GM23338 (cell line): ENCODE measurements at regions not wholly inside any gene's neighbourhood (a gene's known extent, or its start where the extent isn't known, plus 50 kb on each side); places are given as distances from the start of the nearest gene placed in this dataset.

Experiments
- ATAC-seq: fragments of 200-7000 bp; cut with Tn5 transposase; 3 replicates; pipeline ENCODE4 v1.9.1; 2020
- DNase-seq: peaks from one replicate; pipeline ENCODE4 v3.0.0-alpha.2; 2015; ENCODE audit warnings: low spot score
- H2AFZ ChIP-seq: fragments of 200-600 bp; sonication (generic); 2 replicates; pipeline ENCODE4 v1.8.0; 2016; ENCODE audit warnings: antibody characterized with exemption, mild to moderate bottlenecking, moderate library complexity
- H3F3A ChIP-seq: fragments of 200-600 bp; sonication (generic); replicated peaks from 2 replicates; pipeline ENCODE4 v1.8.0; 2017; ENCODE audit warnings: antibody characterized with exemption, mixed run types, low read depth
- H3K27ac ChIP-seq: fragments of 200-600 bp; sonication (generic); 2 replicates; pipeline ENCODE4 v1.6.1; 2016; ENCODE audit warnings: low read depth
- H3K27me3 ChIP-seq: fragments of 200-600 bp; sonication (generic); 2 replicates; pipeline ENCODE4 v1.8.0; 2016; ENCODE audit warnings: mild to moderate bottlenecking, mixed run types, moderate library complexity; ENCODE audit not compliant: insufficient read depth
- H3K36me3 ChIP-seq: fragments of 200-600 bp; sonication (generic); 2 replicates; pipeline ENCODE4 v1.8.0; 2016; ENCODE audit warnings: mild to moderate bottlenecking; ENCODE audit not compliant: insufficient read depth
- H3K4me1 ChIP-seq: fragments of 200-600 bp; sonication (generic); 2 replicates; pipeline ENCODE4 v1.8.0; 2016; ENCODE audit warnings: mild to moderate bottlenecking, moderate library complexity; ENCODE audit not compliant: insufficient read depth
- H3K4me2 ChIP-seq: fragments of 200-600 bp; sonication (generic); 2 replicates; pipeline ENCODE4 v1.7.1; 2017; ENCODE audit warnings: mixed run types
- H3K4me3 ChIP-seq: fragments of 200-600 bp; sonication (generic); 2 replicates; pipeline ENCODE4 v1.6.1; 2016; ENCODE audit warnings: mixed run types
- H3K79me2 ChIP-seq: fragments of 200-600 bp; sonication (generic); replicated peaks from 2 replicates; pipeline ENCODE4 v1.8.0; 2017; ENCODE audit warnings: mild to moderate bottlenecking; ENCODE audit not compliant: insufficient read depth
- H3K9me2 ChIP-seq: fragments of 200-600 bp; sonication (generic); 2 replicates; pipeline ENCODE4 v1.8.0; 2017; ENCODE audit not compliant: insufficient read depth
- H4K20me1 ChIP-seq: fragments of 200-600 bp; sonication (generic); replicated peaks from 2 replicates; pipeline ENCODE4 v1.8.0; 2017; ENCODE audit warnings: mild to moderate bottlenecking; ENCODE audit not compliant: insufficient read depth
- H3K27ac Mint-ChIP-seq: 2 replicates; pipeline ENCODE4 v1.8.0; 2020; ENCODE audit warnings: inconsistent platforms, mild to moderate bottlenecking, moderate library complexity, mixed read lengths
- H3K27me3 Mint-ChIP-seq: 3 replicates; pipeline ENCODE4 v1.8.0; 2022; ENCODE audit warnings: low read depth, mild to moderate bottlenecking, moderate library complexity, mixed read lengths, inconsistent platforms; ENCODE audit not compliant: insufficient read depth, poor library complexity
- H3K36me3 Mint-ChIP-seq: 3 replicates; pipeline ENCODE4 v1.8.0; 2021; ENCODE audit warnings: low read depth, mild to moderate bottlenecking, inconsistent platforms, moderate library complexity, mixed read lengths
- H3K4me1 Mint-ChIP-seq: 3 replicates; pipeline ENCODE4 v1.8.0; 2020; ENCODE audit warnings: mild to moderate bottlenecking, inconsistent platforms, mixed read lengths
- H3K4me3 Mint-ChIP-seq: 3 replicates; pipeline ENCODE4 v1.8.0; 2021; ENCODE audit warnings: moderate library complexity, mild to moderate bottlenecking, inconsistent platforms, mixed read lengths
- H3K9me3 Mint-ChIP-seq: 3 replicates; pipeline ENCODE4 v1.8.0; 2020; ENCODE audit warnings: moderate library complexity, mild to moderate bottlenecking, inconsistent platforms, mixed read lengths
- CREB1 ChIP-seq: fragments of 250-450 bp; sonication (Bioruptor Pico); IDR thresholded peaks from 2 replicates; pipeline ENCODE4 v1.5.0; 2020; ENCODE audit warnings: low read depth, mild to moderate bottlenecking, moderate library complexity
- EZH2 ChIP-seq: fragments of 200-600 bp; sonication (generic); IDR thresholded peaks from one replicate; pipeline ENCODE4 v1.8.0; 2017; ENCODE audit warnings: antibody characterized with exemption, mild to moderate bottlenecking, low read depth; ENCODE audit not compliant: unreplicated experiment
- JUNB ChIP-seq: IDR thresholded peaks from one replicate; pipeline ENCODE4 v1.6.1; 2016; ENCODE audit warnings: antibody characterized with exemption; ENCODE audit not compliant: unreplicated experiment
- POLR2AphosphoS5 ChIP-seq: IDR thresholded peaks from 2 replicates; pipeline ENCODE4 v1.6.1; 2016; ENCODE audit warnings: antibody characterized with exemption, low read depth
- STAT1 ChIP-seq: IDR thresholded peaks from one replicate; pipeline ENCODE4 v1.6.1; 2016; ENCODE audit warnings: antibody characterized with exemption; ENCODE audit not compliant: unreplicated experiment
- ZNF114 ChIP-seq: fragments of 250-450 bp; sonication (Bioruptor Pico); IDR thresholded peaks from 2 replicates; pipeline ENCODE4 v1.5.0; 2020; ENCODE audit warnings: mild to moderate bottlenecking, moderate library complexity
- TF ChIP-seq, protein P1 (sequence below), 2 experiments: fragments of 200-600 bp in 1 of 2; sonication (generic) in 1 of 2; conservative IDR thresholded peaks; 2 replicates each; pipeline versions ENCODE4 v1.5.1 to v1.6.1; 2016 to 2017; ENCODE audit warnings: antibody characterized with exemption in 2 of 2, low read depth in 2 of 2, mild to moderate bottlenecking in 2 of 2, moderate library complexity in 1 of 2
- TF ChIP-seq, protein P2 (sequence below): IDR thresholded peaks from one replicate; pipeline ENCODE4 v1.6.1; 2018; ENCODE audit warnings: antibody characterized with exemption; ENCODE audit not compliant: unreplicated experiment

DNA sequence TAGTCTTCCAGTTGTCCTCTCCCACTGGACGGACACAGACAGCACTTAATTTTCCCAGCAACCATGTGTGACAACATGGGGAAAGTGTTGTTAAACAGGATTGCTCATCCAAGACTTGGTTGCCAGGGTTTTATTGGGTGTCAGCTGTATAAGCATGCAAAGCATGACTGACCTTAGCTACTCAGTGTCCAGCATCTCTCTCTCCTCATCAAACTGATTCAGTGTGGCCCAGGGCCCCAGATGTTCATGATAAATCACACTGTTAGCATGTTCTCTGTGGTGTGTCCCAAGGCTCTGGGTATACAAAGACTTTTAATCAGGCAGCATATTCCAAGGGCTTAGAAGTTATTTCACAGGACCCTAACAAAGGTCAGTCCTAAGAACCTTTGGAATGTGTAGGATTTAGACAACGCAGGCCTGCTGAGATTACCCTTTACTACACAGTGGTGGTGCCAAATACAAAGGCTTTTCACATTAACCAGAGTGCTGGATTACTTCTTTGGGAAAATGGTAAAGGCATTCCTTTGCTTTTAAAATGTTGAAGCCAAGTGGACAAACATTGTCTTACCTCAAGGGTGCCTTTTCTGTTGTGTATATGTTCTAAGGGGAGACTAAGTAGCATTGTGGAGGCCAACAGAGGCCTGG lies 213.3 kb downstream of the GLUD2 start (continued):
- TF ChIP-seq, protein P1, sequence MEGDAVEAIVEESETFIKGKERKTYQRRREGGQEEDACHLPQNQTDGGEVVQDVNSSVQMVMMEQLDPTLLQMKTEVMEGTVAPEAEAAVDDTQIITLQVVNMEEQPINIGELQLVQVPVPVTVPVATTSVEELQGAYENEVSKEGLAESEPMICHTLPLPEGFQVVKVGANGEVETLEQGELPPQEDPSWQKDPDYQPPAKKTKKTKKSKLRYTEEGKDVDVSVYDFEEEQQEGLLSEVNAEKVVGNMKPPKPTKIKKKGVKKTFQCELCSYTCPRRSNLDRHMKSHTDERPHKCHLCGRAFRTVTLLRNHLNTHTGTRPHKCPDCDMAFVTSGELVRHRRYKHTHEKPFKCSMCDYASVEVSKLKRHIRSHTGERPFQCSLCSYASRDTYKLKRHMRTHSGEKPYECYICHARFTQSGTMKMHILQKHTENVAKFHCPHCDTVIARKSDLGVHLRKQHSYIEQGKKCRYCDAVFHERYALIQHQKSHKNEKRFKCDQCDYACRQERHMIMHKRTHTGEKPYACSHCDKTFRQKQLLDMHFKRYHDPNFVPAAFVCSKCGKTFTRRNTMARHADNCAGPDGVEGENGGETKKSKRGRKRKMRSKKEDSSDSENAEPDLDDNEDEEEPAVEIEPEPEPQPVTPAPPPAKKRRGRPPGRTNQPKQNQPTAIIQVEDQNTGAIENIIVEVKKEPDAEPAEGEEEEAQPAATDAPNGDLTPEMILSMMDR (conservative IDR thresholded peaks at IDR 0.05; ENCODE audit: low read depth in 2 of 2) = no peak
- TF ChIP-seq STAT1 (no peak), EZH2 (no peak), POLR2AphosphoS5 (no peak), ZNF114 (CRISPR knock-in tag) (no peak), CREB1 (no peak)
- TF ChIP-seq, protein P2, sequence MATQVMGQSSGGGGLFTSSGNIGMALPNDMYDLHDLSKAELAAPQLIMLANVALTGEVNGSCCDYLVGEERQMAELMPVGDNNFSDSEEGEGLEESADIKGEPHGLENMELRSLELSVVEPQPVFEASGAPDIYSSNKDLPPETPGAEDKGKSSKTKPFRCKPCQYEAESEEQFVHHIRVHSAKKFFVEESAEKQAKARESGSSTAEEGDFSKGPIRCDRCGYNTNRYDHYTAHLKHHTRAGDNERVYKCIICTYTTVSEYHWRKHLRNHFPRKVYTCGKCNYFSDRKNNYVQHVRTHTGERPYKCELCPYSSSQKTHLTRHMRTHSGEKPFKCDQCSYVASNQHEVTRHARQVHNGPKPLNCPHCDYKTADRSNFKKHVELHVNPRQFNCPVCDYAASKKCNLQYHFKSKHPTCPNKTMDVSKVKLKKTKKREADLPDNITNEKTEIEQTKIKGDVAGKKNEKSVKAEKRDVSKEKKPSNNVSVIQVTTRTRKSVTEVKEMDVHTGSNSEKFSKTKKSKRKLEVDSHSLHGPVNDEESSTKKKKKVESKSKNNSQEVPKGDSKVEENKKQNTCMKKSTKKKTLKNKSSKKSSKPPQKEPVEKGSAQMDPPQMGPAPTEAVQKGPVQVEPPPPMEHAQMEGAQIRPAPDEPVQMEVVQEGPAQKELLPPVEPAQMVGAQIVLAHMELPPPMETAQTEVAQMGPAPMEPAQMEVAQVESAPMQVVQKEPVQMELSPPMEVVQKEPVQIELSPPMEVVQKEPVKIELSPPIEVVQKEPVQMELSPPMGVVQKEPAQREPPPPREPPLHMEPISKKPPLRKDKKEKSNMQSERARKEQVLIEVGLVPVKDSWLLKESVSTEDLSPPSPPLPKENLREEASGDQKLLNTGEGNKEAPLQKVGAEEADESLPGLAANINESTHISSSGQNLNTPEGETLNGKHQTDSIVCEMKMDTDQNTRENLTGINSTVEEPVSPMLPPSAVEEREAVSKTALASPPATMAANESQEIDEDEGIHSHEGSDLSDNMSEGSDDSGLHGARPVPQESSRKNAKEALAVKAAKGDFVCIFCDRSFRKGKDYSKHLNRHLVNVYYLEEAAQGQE = no peak

DNA sequence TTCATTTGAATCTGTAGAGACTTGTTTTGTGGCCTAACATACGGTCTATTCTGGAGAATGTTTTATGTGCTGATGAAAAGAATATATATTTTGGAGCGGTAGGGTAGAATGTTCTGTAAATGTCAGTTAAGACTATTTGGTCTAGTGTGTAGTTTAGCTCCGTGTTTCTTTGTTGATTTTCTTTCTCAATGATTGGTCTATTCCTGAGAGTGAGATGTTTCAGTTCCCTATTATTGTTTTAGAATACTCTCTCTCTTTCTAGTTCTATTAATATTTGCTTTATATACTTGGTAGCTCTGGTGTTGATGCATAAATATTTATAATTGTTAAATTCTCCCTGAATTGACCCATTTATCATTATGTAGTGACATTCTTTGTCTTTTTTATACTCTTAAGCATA lies 236.5 kb downstream of the GLUD2 start:
- no peaks in the 10 kb centered on the region for H3K36me3 Mint-ChIP-seq
- Histone ChIP-seq H3K4me1 (no peaks in the 10 kb centered on the region), H3K4me2 (no peak overlapping the region), H3K4me3 (no peak overlapping the region), H3F3A (no peaks in the 10 kb centered on the region), H2AFZ (no peak overlapping the region), H3K79me2 (no peaks in the 10 kb centered on the region), H3K27ac (no peak overlapping the region), H3K9me2 (no peaks in the 10 kb centered on the region), H4K20me1 (no peaks in the 10 kb centered on the region), H3K36me3 (no peaks in the 10 kb centered on the region), H3K27me3 (no peaks in the 10 kb centered on the region)
- H3K27me3 Mint-ChIP-seq = peaks cover 2% of the 10 kb centered on the region
- no peak overlapping the region for H3K4me3 Mint-ChIP-seq
- H3K4me1 Mint-ChIP-seq = no peaks in the 10 kb centered on the region
- H3K9me3 Mint-ChIP-seq = no peaks in the 10 kb centered on the region; the same call in 2 of the 3 replicates
- no peak overlapping the region for H3K27ac Mint-ChIP-seq
- ATAC-seq = no peak
- no peak for TF ChIP-seq ZNF114 (CRISPR knock-in tag)
- no peak for TF ChIP-seq JUNB
- TF ChIP-seq, protein P2 = no peak
- TF ChIP-seq STAT1 = no peak
- no peak for DNase-seq
